GM12878 (cell line): ENCODE measurements at regions not wholly inside any gene's neighbourhood (a gene's known extent, or its start where the extent isn't known, plus 50 kb on each side); places are given as distances from the start of the nearest gene placed in this dataset.

Source experiments
- ATAC-seq: fragments of 200-7000 bp; cut with Tn5 transposase; 3 replicates; pipeline ENCODE4 v1.9.1; 2020; ENCODE audit warnings: mild to moderate bottlenecking, moderate library complexity
- BruUV-seq: library from RNA; stranded (reverse); fragments of 400-500 nt; replicated peaks from 2 replicates; lab custom pipeline; 2021; lab: Mats Ljungman, UMichigan
- CTCF ChIA-PET: fragments of 300-600 bp; sonication (Branson Sonifier 250); formaldehyde crosslinking; extraction: SDS; loops from one replicate; lab custom pipeline; 2021; ENCODE audit warnings: inconsistent platforms; lab: Yijun Ruan, JAX
- POLR2A ChIA-PET: fragments of 350-600 bp; formaldehyde crosslinking; extraction: SDS; loops from one replicate; lab custom pipeline; 2021; ENCODE audit warnings: inconsistent platforms; lab: Charles Lee
- RAD21 ChIA-PET: fragments of 300-600 bp; sonication (Branson Sonifier 250); formaldehyde crosslinking; loops from one replicate; lab custom pipeline; 2023; ENCODE audit warnings: antibody characterized with exemption; ENCODE audit not compliant: unreplicated experiment; lab: Charles Lee
- SMC1A ChIA-PET: fragments of 300-600 bp; sonication (Branson Sonifier 250); formaldehyde crosslinking; loops from one replicate; lab custom pipeline; 2023; ENCODE audit not compliant: unreplicated experiment, uncharacterized antibody; lab: Charles Lee
- DNase-seq: peaks from one replicate; pipeline ENCODE4 v3.0.0-alpha.2; 2011; ENCODE audit warnings: low read depth, low spot score
- FAIRE-seq: peaks from 3 replicates; lab custom pipeline; 2011; peaks lifted over from hg19 to GRCh38; lab: Jason Lieb, UNC
- H2AFZ ChIP-seq: 2 replicates; pipeline ENCODE4 v1.6.0; 2011; ENCODE audit warnings: low read depth, low read length, control low read depth; ENCODE audit not compliant: control insufficient read depth
- H3K27ac ChIP-seq: 2 replicates; pipeline ENCODE4 v1.5.1; 2011; ENCODE audit warnings: control low read depth; ENCODE audit not compliant: control insufficient read depth, insufficient read depth
- H3K27me3 ChIP-seq, 2 experiments: replicated peaks in 1 of 2; 2 replicates each; pipeline versions ENCODE4 v1.6.0 to v1.6.1; 2011; ENCODE audit warnings: low read length in 1 of 2; ENCODE audit not compliant: control insufficient read depth in 2 of 2, insufficient read depth in 2 of 2
- H3K36me3 ChIP-seq, 2 experiments: 2 replicates each; pipeline ENCODE4 v1.5.1; 2011; ENCODE audit warnings: low read length in 1 of 2; ENCODE audit not compliant: control insufficient read depth in 2 of 2, insufficient read depth in 2 of 2
- H3K4me1 ChIP-seq: 2 replicates; pipeline ENCODE4 v1.6.1; 2011; ENCODE audit warnings: mild to moderate bottlenecking, low read length, moderate library complexity, mixed read lengths; ENCODE audit not compliant: control insufficient read depth, insufficient read depth
- H3K4me2 ChIP-seq: 2 replicates; pipeline ENCODE4 v1.6.0; 2011; ENCODE audit warnings: control low read depth; ENCODE audit not compliant: control insufficient read depth, insufficient read depth
- H3K4me3 ChIP-seq: fragments of 200-600 bp; sonication (generic); 2 replicates; pipeline ENCODE4 v1.5.1; 2016
- H3K79me2 ChIP-seq: 2 replicates; pipeline ENCODE4 v1.6.0; 2011; ENCODE audit warnings: low read length; ENCODE audit not compliant: control insufficient read depth, insufficient read depth
- H3K9ac ChIP-seq: 2 replicates; pipeline ENCODE4 v1.8.0; 2011; ENCODE audit warnings: low read length, control low read depth, mixed read lengths; ENCODE audit not compliant: control insufficient read depth, insufficient read depth
- H3K9me3 ChIP-seq: replicated peaks from 3 replicates; pipeline ENCODE4 v1.5.1; 2011; ENCODE audit warnings: mild to moderate bottlenecking, low read length; ENCODE audit not compliant: control insufficient read depth, insufficient read depth
- H4K20me1 ChIP-seq: 2 replicates; pipeline ENCODE4 v1.6.0; 2011; ENCODE audit not compliant: control insufficient read depth, insufficient read depth
- BHLHE40 ChIP-seq, 2 experiments: fragments of 450-650 bp in 1 of 2; IDR thresholded peaks; 2 replicates each; pipeline ENCODE4 v1.6.1; 2011 to 2017; ENCODE audit warnings: low read depth in 2 of 2, borderline replicate concordance in 1 of 2, improper control_type of control experiment in 1 of 2, low read length in 1 of 2, mild to moderate bottlenecking in 1 of 2
- CREM ChIP-seq: IDR thresholded peaks from 2 replicates; pipeline ENCODE4 v1.6.1; 2014; ENCODE audit warnings: antibody characterized with exemption, low read depth
- IRF5 ChIP-seq: fragments of 450-650 bp; IDR thresholded peaks from 2 replicates; pipeline ENCODE4 v1.6.1; 2017; ENCODE audit warnings: borderline replicate concordance
- MLLT1 ChIP-seq: fragments of 450-650 bp; IDR thresholded peaks from 2 replicates; pipeline ENCODE4 v1.6.1; 2016; ENCODE audit warnings: mild to moderate bottlenecking
- MYB ChIP-seq: fragments of 150-350 bp; IDR thresholded peaks from 2 replicates; pipeline ENCODE4 v1.6.1; 2014; ENCODE audit warnings: mild to moderate bottlenecking, low read depth, low read length, borderline replicate concordance
- ZNF384 ChIP-seq: IDR thresholded peaks from 2 replicates; pipeline ENCODE4 v1.6.1; 2012; ENCODE audit warnings: low read depth, mild to moderate bottlenecking, low read length, improper control_type of control experiment, borderline replicate concordance
- WGBS: methylation state at CpG from one replicate; pipeline ENCODE4 v1.1.6; 2016; ENCODE audit warnings: low lambda C conversion rate; ENCODE audit not compliant: insufficient replicate concordance, insufficient coverage; ENCODE audit errors: missing lambda C conversion rate; 5-methylcytosine and 5-hydroxymethylcytosine counted together
- in situ Hi-C: fragments of 300-500 bp; cut with MboI; formaldehyde crosslinking; loops from 9 replicates; pipeline ENCODE4 v1.14.3; 2018; ENCODE audit warnings: mixed read lengths
- intact Hi-C: fragments of 100-400 bp; cut with micrococcal nuclease; formaldehyde crosslinking; loops from one replicate; pipeline ENCODE4 v1.14.2; 2022; ENCODE audit not compliant: unreplicated experiment

- TF ChIP-seq MLLT1 = no peak
- TF ChIP-seq ZNF384 = no peak
Measured at GRCh38 chr1:25066256-25066655, 136.2 kb upstream of the RUNX3 start (continued).

GRCh38 chr1:25065795-25066238 is 135.7 kb upstream of the RUNX3 start:
- DNase-seq = no peak
- 48% methylated on average over 14 of the region's 18 CpGs for WGBS
- in situ Hi-C loops = no loop called here
- Histone ChIP-seq H3K79me2 (no peaks in the 10 kb centered on the region), H3K27ac (no peak overlapping the region), H3K4me1 (peaks cover 6% of the 10 kb centered on the region; the same call in 1 of the 2 replicates), H2AFZ (no peak overlapping the region), H3K4me3 (no peak overlapping the region), H3K9ac (no peak overlapping the region), H3K4me2 (no peak overlapping the region), H3K9me3 (no peaks in the 10 kb centered on the region; the same call in 2 of the 3 replicates), H3K36me3 (no peaks in the 10 kb centered on the region)
- SMC1A ChIA-PET = interaction anchor here (1.0 to 2.3 kb wide), 3 partner anchors 10 to 82 kb away, joined by 3 to 6 read pairs (median 3); no protein-coding TSS in a partner anchor
- RAD21 ChIA-PET = interaction anchor here (0.6 to 3.4 kb wide), 3 partner anchors 11 to 102 kb away, joined by 3 to 12 read pairs (median 3); no protein-coding TSS in a partner anchor
- BruUV-seq = no TSS peak
- POLR2A ChIA-PET = no interaction called here
- CTCF ChIA-PET = interaction anchor here (0.8 to 3.4 kb wide), 4 partner anchors 15 to 168 kb away, joined by 3 to 13 read pairs (median 5); no protein-coding TSS in a partner anchor
- ATAC-seq = peak; percentile 28; the same call in 1 of the 3 replicates
- no peak for TF ChIP-seq IRF5
- TF ChIP-seq BHLHE40 (IDR thresholded peaks at IDR 0.05; ENCODE audit: borderline replicate concordance in 1 of 2, low read depth in 2 of 2, low read length in 1 of 2) = peak in 1 of 2 experiments; percentile 87; a peak in 3 of 4 replicates
- TF ChIP-seq CREM = no peak
- TF ChIP-seq MYB = no peak
- TF ChIP-seq, all 136 proteins: peak for 1
- Histone ChIP-seq H4K20me1 (peaks cover 2% of the 10 kb centered on the region; the same call in 1 of the 2 replicates), H3K27me3 (no peaks in the 10 kb centered on the region; a peak in 1 of 4 replicates)
- FAIRE-seq = no peak
- intact Hi-C loops = no loop called here
